Psoas muscle (tissue), 7 donors: ENCODE measurements at regions not wholly inside any gene's neighbourhood (a gene's known extent, or its start where the extent isn't known, plus 50 kb on each side); places are given as distances from the start of the nearest gene placed in this dataset.
"Not testable (repeated sequence)": the region's sequence is repeated elsewhere in the genome, so short reads cannot be mapped to it uniquely, and the experiment has no call there.

ENCODE experiments used
- ATAC-seq, 4 donors: fragments of 200-7000 bp; cut with Tn5 transposase; one replicate each; pipeline ENCODE4 v1.9.1; 2020; ENCODE audit warnings: moderate library complexity in 3 of 4, mild to moderate bottlenecking in 2 of 4
- DNase-seq, 2 donors: peaks; one replicate each; pipeline ENCODE4 v3.0.0-alpha.2; 2020
- H3K27ac ChIP-seq: fragments of 200-600 bp; one replicate; pipeline ENCODE4 v1.8.0; 2022
- H3K27me3 ChIP-seq, 3 donors: fragments of 200-600 bp in 1 of 3; one replicate each; pipeline versions ENCODE4 v1.6.1 to v1.8.0; 2013 to 2022; ENCODE audit warnings: low read length in 2 of 3, mild to moderate bottlenecking in 2 of 3, moderate library complexity in 1 of 3; ENCODE audit not compliant: insufficient read depth in 3 of 3
- H3K36me3 ChIP-seq, 2 donors: fragments of 200-600 bp in 1 of 2; one replicate each; pipeline versions ENCODE4 v1.6.1 to v1.8.0; 2013 to 2022; ENCODE audit warnings: low read depth in 1 of 2, mild to moderate bottlenecking in 1 of 2, moderate library complexity in 1 of 2; ENCODE audit not compliant: insufficient read depth in 1 of 2
- H3K4me1 ChIP-seq: fragments of 200-600 bp; one replicate; pipeline ENCODE4 v1.8.0; 2022
- H3K4me3 ChIP-seq: fragments of 200-600 bp; one replicate; pipeline ENCODE4 v1.8.0; 2022; ENCODE audit warnings: mild to moderate bottlenecking
- H3K9me3 ChIP-seq: fragments of 200-600 bp; one replicate; pipeline ENCODE4 v1.8.0; 2022
- CTCF ChIP-seq: fragments of 200-600 bp; IDR thresholded peaks from one replicate; pipeline ENCODE4 v1.8.0; 2022; ENCODE audit warnings: antibody characterized with exemption
- WGBS, 3 donors: extraction: QIAGEN DNeasy Blood & Tissue Kit; methylation state at CpG; one replicate each; pipeline versions ENCODE4 v1.1.6 to v1.1.7; 2013; 5-methylcytosine and 5-hydroxymethylcytosine counted together
- intact Hi-C, 2 donors: fragments of 100-400 bp; cut with DNase I; formaldehyde crosslinking; loops; one replicate each; pipeline versions ENCODE4 v1.11.0 to v1.14.2; 2022
- donor health status: healthy with polysubstance abuse.
- donor health status: DM: no; HTN: no; CAD: no; lungs with moderate emphysema.
- donor health status: Bipolar disorder and iron deficiency.
- donor health status: healthy.
- donor health status: DM: yes; HTN: yes; CAD: no.
- donor health status: DM: no; HTN: no; CAD: no.
- donor health status: DM: yes; HTN: yes; CAD: no.

- no peak for ATAC-seq
- WGBS, 3 donors = 16 to 23% (median 18%) methylated on average over 3 of the region's 3 CpGs
- H3K27me3 ChIP-seq = no peaks in the 10 kb centered on the region
- no peak for TF ChIP-seq CTCF
- no peak overlapping the region for H3K27ac ChIP-seq
- H3K4me1 ChIP-seq = no peaks in the 10 kb centered on the region
- no peaks in the 10 kb centered on the region for H3K9me3 ChIP-seq
- no peak overlapping the region for H3K4me3 ChIP-seq
- intact Hi-C loops = no loop called here
- no peaks in the 10 kb centered on the region for H3K36me3 ChIP-seq
- no peak for DNase-seq
Observed at GRCh38 chr1:112836642-112837041, 119.4 kb downstream of the SLC16A1 start.

- WGBS, 3 donors = 76 to 89% (median 81%) methylated on average over 2 of the region's 2 CpGs
- no peaks in the 10 kb centered on the region for H3K36me3 ChIP-seq
- no peak for DNase-seq
- no peak overlapping the region for H3K4me3 ChIP-seq
- no peaks in the 10 kb centered on the region for H3K4me1 ChIP-seq
- no peak for TF ChIP-seq CTCF
- intact Hi-C loops = no loop called here
- no peaks in the 10 kb centered on the region for H3K27me3 ChIP-seq
- no peak for ATAC-seq
- no peaks in the 10 kb centered on the region for H3K9me3 ChIP-seq
- H3K27ac ChIP-seq = no peak overlapping the region
Observed at GRCh38 chr1:112833806-112834205, 118.7 kb upstream of the PPM1J start.

- intact Hi-C loops, H3K4me3 ChIP-seq, H3K27me3 ChIP-seq, DNase-seq, H3K4me1 ChIP-seq, H3K9me3 ChIP-seq, H3K27ac ChIP-seq, ATAC-seq, H3K36me3 ChIP-seq: not testable (repeated sequence)
- WGBS, 3 donors = 80 to 86% (median 84%) methylated on average over 8 of the region's 8 CpGs
Observed at GRCh38 chr1:112832259-112832658, 117.1 kb upstream of the PPM1J start.

GRCh38 chr1:112829691-112830090 is 114.6 kb upstream of the PPM1J start:
- ATAC-seq, H3K9me3 ChIP-seq, H3K36me3 ChIP-seq, H3K4me3 ChIP-seq, H3K27me3 ChIP-seq, intact Hi-C loops, H3K27ac ChIP-seq, DNase-seq, H3K4me1 ChIP-seq: not testable (repeated sequence)
- WGBS, 3 donors = 90 to 96% (median 91%) methylated on average over 3 of the region's 3 CpGs

GRCh38 chr1:112828716-112829115 is 113.6 kb upstream of the PPM1J start:
- no peaks in the 10 kb centered on the region for H3K36me3 ChIP-seq
- H3K9me3 ChIP-seq = no peaks in the 10 kb centered on the region
- ATAC-seq = no peak
- H3K4me1 ChIP-seq = no peaks in the 10 kb centered on the region
- no peak for TF ChIP-seq CTCF
- no peaks in the 10 kb centered on the region for H3K27me3 ChIP-seq
- H3K27ac ChIP-seq = no peak overlapping the region
- no peak overlapping the region for H3K4me3 ChIP-seq
- intact Hi-C loops = no loop called here
- WGBS, 3 donors = 66 to 80% (median 75%) methylated on average over 2 of the region's 2 CpGs
- no peak for DNase-seq

GRCh38 chr1:112827391-112827790 is 112.3 kb upstream of the PPM1J start:
- 39 to 58% (median 55%) methylated on average over 1 of the region's 1 CpG for WGBS, 3 donors
- DNase-seq, H3K9me3 ChIP-seq, H3K4me3 ChIP-seq, ATAC-seq, H3K27me3 ChIP-seq, H3K27ac ChIP-seq, H3K36me3 ChIP-seq, H3K4me1 ChIP-seq, intact Hi-C loops: not testable (repeated sequence)
